ENCODE measurements at regions not wholly inside any gene's neighbourhood (a gene's known extent, or its start where the extent isn't known, plus 50 kb on each side); places are given as distances from the start of the nearest gene placed in this dataset.
A peak's percentile ranks its signal among the peaks of the same experiment; 100 is the strongest.

GRCh38 chr7:130944997-130945396 is 211.0 kb upstream of the KLF14 start:
- no peaks in the 10 kb centered on the region for H3K9me3 Mint-ChIP-seq
- H3K27ac Mint-ChIP-seq, result peak overlapping the region in 3 of 7 donors; percentile 63 to 93 (median 75)
- no peak overlapping the region for H3K9ac ChIP-seq (ENCODE audit: insufficient read depth, low read length, poor library complexity, severe bottlenecking)
- WGBS (ENCODE audit: insufficient coverage), result no CpG with 5 or more reads among the region's 1 CpG
- H3K4me3 Mint-ChIP-seq, result no peak overlapping the region
- DNase-seq, result no peak
- no peak overlapping the region for H3K4me3 ChIP-seq (replicated peaks in 1 of 3; ENCODE audit: low read depth in 2 of 3, low read length in 3 of 3)
- H3K4me2 ChIP-seq (replicated peaks; ENCODE audit: extremely low read depth, low read length, poor library complexity, severe bottlenecking), result no peak overlapping the region
- peaks cover 0 to 10% of the 10 kb centered on the region in 2 donors for H3K36me3 ChIP-seq (replicated peaks in 1 of 2; ENCODE audit: control insufficient read depth in 1 of 2, insufficient read depth in 2 of 2, low read length in 2 of 2)
- no peak overlapping the region for H2AFZ ChIP-seq (ENCODE audit: insufficient read depth, low read depth, low read length, poor library complexity, severe bottlenecking)
- no peaks in the 10 kb centered on the region for H4K20me1 ChIP-seq (ENCODE audit: insufficient read depth, low read length)
- H3K27me3 Mint-ChIP-seq (ENCODE audit: low read depth in 3 of 3), result no peaks in the 10 kb centered on the region
- peaks cover 35% of the 10 kb centered on the region for H3K4me1 Mint-ChIP-seq
- H3K4me1 ChIP-seq (ENCODE audit: control insufficient read depth in 1 of 2, insufficient read depth in 2 of 2, low read length in 2 of 2), result peaks cover 5 to 19% of the 10 kb centered on the region in 2 donors
- no peak overlapping the region for H3K27ac ChIP-seq (ENCODE audit: low read depth in 1 of 2, low read length in 2 of 2)
- H3K27me3 ChIP-seq (ENCODE audit: control insufficient read depth in 2 of 2, insufficient read depth in 2 of 2, low read length in 2 of 2), result no peaks in the 10 kb centered on the region
- H3K36me3 Mint-ChIP-seq, result peaks cover 28 to 50% of the 10 kb centered on the region in 2 donors
- intact Hi-C loops (cut with micrococcal nuclease), result loop anchor here in 1 of 2 donors (5.0 kb wide), 1 partner anchor 43 kb away; no protein-coding TSS in a partner anchor
- no peaks in the 10 kb centered on the region for H3K9me3 ChIP-seq (replicated peaks in 1 of 2; ENCODE audit: control insufficient read depth in 1 of 2, insufficient read depth in 1 of 2, low read length in 2 of 2)
- H3K79me2 ChIP-seq (ENCODE audit: insufficient read depth, low read length), result peaks cover 8% of the 10 kb centered on the region
- no peak for TF ChIP-seq CTCF (IDR thresholded peaks at IDR 0.05)

- Histone ChIP-seq H4K20me1 (ENCODE audit: insufficient read depth, low read length) (no peaks in the 10 kb centered on the region), H3K9ac (ENCODE audit: insufficient read depth, low read length, poor library complexity, severe bottlenecking) (no peak overlapping the region), H3K36me3 (replicated peaks in 1 of 2; ENCODE audit: control insufficient read depth in 1 of 2, insufficient read depth in 2 of 2, low read length in 2 of 2) (peaks cover 0 to 10% of the 10 kb centered on the region in 2 donors), H2AFZ (ENCODE audit: insufficient read depth, low read depth, low read length, poor library complexity, severe bottlenecking) (no peak overlapping the region), H3K27ac (ENCODE audit: low read depth in 1 of 2, low read length in 2 of 2) (no peak overlapping the region), H3K4me2 (replicated peaks; ENCODE audit: extremely low read depth, low read length, poor library complexity, severe bottlenecking) (no peak overlapping the region), H3K4me3 (replicated peaks in 1 of 3; ENCODE audit: low read depth in 2 of 3, low read length in 3 of 3) (no peak overlapping the region), H3K27me3 (ENCODE audit: control insufficient read depth in 2 of 2, insufficient read depth in 2 of 2, low read length in 2 of 2) (no peaks in the 10 kb centered on the region), H3K79me2 (ENCODE audit: insufficient read depth, low read length) (peaks cover 8% of the 10 kb centered on the region), H3K9me3 (replicated peaks in 1 of 2; ENCODE audit: control insufficient read depth in 1 of 2, insufficient read depth in 1 of 2, low read length in 2 of 2) (no peaks in the 10 kb centered on the region), H3K4me1 (ENCODE audit: control insufficient read depth in 1 of 2, insufficient read depth in 2 of 2, low read length in 2 of 2) (peaks cover 5 to 19% of the 10 kb centered on the region in 2 donors)
- H3K4me3 Mint-ChIP-seq, result no peak overlapping the region
- peak overlapping the region; percentile 0 to 93 (median 63) for H3K27ac Mint-ChIP-seq
- no peak for DNase-seq
- 98% methylated on average over 4 of the region's 5 CpGs for WGBS (ENCODE audit: insufficient coverage)
- intact Hi-C loops (cut with micrococcal nuclease), result no loop called here
- TF ChIP-seq CTCF (IDR thresholded peaks at IDR 0.05), result no peak
- peaks cover 28 to 46% of the 10 kb centered on the region in 2 donors for H3K36me3 Mint-ChIP-seq
- H3K27me3 Mint-ChIP-seq (ENCODE audit: low read depth in 3 of 3), result no peaks in the 10 kb centered on the region
- H3K4me1 Mint-ChIP-seq, result peaks cover 33% of the 10 kb centered on the region
- no peaks in the 10 kb centered on the region for H3K9me3 Mint-ChIP-seq
Measured at GRCh38 chr7:130945411-130945811, 211.4 kb upstream of the KLF14 start.

Measured in CD14-positive monocyte (primary cell).